HEK293T (cell line): ENCODE measurements at regions not wholly inside any gene's neighbourhood (a gene's known extent, or its start where the extent isn't known, plus 50 kb on each side); places are given as distances from the start of the nearest gene placed in this dataset.

ENCODE experiments used
- BHLHE40 ChIP-seq: fragments of 450-650 bp; IDR thresholded peaks from 2 replicates; pipeline ENCODE4 v1.6.1; 2016; ENCODE audit warnings: mild to moderate bottlenecking, moderate library complexity, borderline replicate concordance
- CTBP1 ChIP-seq: fragments of 450-650 bp; IDR thresholded peaks from 2 replicates; pipeline ENCODE4 v1.6.1; 2016; ENCODE audit warnings: borderline replicate concordance
- ELF4 ChIP-seq: fragments of 450-650 bp; IDR thresholded peaks from 2 replicates; pipeline ENCODE4 v1.6.1; 2017; ENCODE audit warnings: antibody characterized with exemption
- FOXA1 ChIP-seq: fragments of 450-650 bp; IDR thresholded peaks from 2 replicates; pipeline ENCODE4 v1.6.1; 2016; ENCODE audit warnings: mild to moderate bottlenecking
- FOXK2 ChIP-seq: fragments of 450-650 bp; IDR thresholded peaks from 2 replicates; pipeline ENCODE4 v1.6.1; 2016; ENCODE audit warnings: mild to moderate bottlenecking
- HDGF ChIP-seq: fragments of 450-650 bp; IDR thresholded peaks from 2 replicates; pipeline ENCODE4 v1.6.1; 2017; ENCODE audit warnings: antibody characterized with exemption, borderline replicate concordance
- L3MBTL2 ChIP-seq: fragments of 450-650 bp; conservative IDR thresholded peaks from 2 replicates; pipeline ENCODE4 v1.6.1; 2016; ENCODE audit warnings: mild to moderate bottlenecking
- NFRKB ChIP-seq: fragments of 450-650 bp; IDR thresholded peaks from 2 replicates; pipeline ENCODE4 v1.6.1; 2016; ENCODE audit warnings: mild to moderate bottlenecking, moderate library complexity
- SP1 ChIP-seq: fragments of 450-650 bp; IDR thresholded peaks from 2 replicates; pipeline ENCODE4 v1.6.1; 2017
- SUZ12 ChIP-seq: fragments of 450-650 bp; IDR thresholded peaks from 2 replicates; pipeline ENCODE4 v1.6.1; 2016; ENCODE audit warnings: mild to moderate bottlenecking
- TARDBP ChIP-seq: fragments of 450-650 bp; IDR thresholded peaks from 2 replicates; pipeline ENCODE4 v1.6.1; 2016
- ZNF384 ChIP-seq: fragments of 450-650 bp; IDR thresholded peaks from 2 replicates; pipeline ENCODE4 v1.6.1; 2016

DNA sequence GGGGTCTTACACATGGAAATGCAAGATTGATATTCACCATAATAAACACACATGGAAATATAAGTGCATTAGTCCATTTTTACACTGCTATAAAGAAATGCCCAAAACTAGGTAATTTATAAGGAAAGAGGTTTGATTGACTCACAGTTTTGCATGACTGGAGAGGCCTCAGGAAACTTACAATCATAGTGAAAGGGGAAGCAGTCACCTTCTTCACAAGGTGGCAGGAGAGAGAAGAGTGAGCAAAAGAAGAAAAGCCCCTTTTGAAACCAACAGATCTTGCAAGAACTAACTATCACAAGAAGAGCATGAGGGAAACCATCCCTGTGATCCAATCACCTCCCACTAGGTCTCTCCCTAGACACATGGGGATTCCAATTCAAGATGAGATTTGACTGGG is 111.7 kb upstream of the TP63 start:
- TF ChIP-seq SUZ12 (no peak), FOXA1 (no peak), ELF4 (no peak), ZNF384 (no peak), SP1 (no peak), BHLHE40 (no peak), CTBP1 (no peak), FOXK2 (no peak), NFRKB (no peak), L3MBTL2 (no peak), HDGF (no peak), TARDBP (no peak)
